WTC11 (cell line): ENCODE measurements at regions not wholly inside any gene's neighbourhood (a gene's known extent, or its start where the extent isn't known, plus 50 kb on each side); places are given as distances from the start of the nearest gene placed in this dataset.

ENCODE experiments used
- ATAC-seq: fragments of 200-7000 bp; cut with Tn5 transposase; 2 replicates; pipeline ENCODE4 v1.10.0; 2021; ENCODE audit warnings: mild to moderate bottlenecking, moderate library complexity
- CTCF ChIA-PET: fragments of 300-600 bp; sonication (Branson Sonifier 250); formaldehyde crosslinking; loops from one replicate; lab custom pipeline; 2021; ENCODE audit warnings: antibody characterized with exemption; lab: Charles Lee
- POLR2A ChIA-PET: fragments of 350-600 bp; sonication (Branson Sonifier 250); formaldehyde crosslinking; loops from one replicate; lab custom pipeline; 2021; ENCODE audit warnings: antibody characterized with exemption; lab: Charles Lee
- DNase-seq: peaks from one replicate; pipeline ENCODE4 v3.0.0; 2021; ENCODE audit warnings: low spot score
- H3K27ac Mint-ChIP-seq: 2 replicates; pipeline ENCODE4 v1.8.0; 2021; ENCODE audit warnings: mixed read lengths
- H3K27me3 Mint-ChIP-seq: 2 replicates; pipeline ENCODE4 v1.8.0; 2021; ENCODE audit warnings: low read depth, mild to moderate bottlenecking, moderate library complexity, mixed read lengths
- H3K36me3 Mint-ChIP-seq: 2 replicates; pipeline ENCODE4 v1.8.0; 2021; ENCODE audit warnings: mixed read lengths
- H3K4me1 Mint-ChIP-seq: 2 replicates; pipeline ENCODE4 v1.8.0; 2022; ENCODE audit warnings: mixed read lengths
- H3K4me3 Mint-ChIP-seq: 2 replicates; pipeline ENCODE4 v1.8.0; 2021; ENCODE audit warnings: mild to moderate bottlenecking, moderate library complexity, mixed read lengths
- H3K9me3 Mint-ChIP-seq: 2 replicates; pipeline ENCODE4 v1.8.0; 2021; ENCODE audit warnings: mixed read lengths
- AR ChIP-seq: fragments of 250-450 bp; sonication (Bioruptor Pico); IDR thresholded peaks from 2 replicates; pipeline ENCODE4 v1.9.0; 2021; ENCODE audit warnings: mild to moderate bottlenecking
- CBFB ChIP-seq: sonication (generic); formaldehyde crosslinking; IDR thresholded peaks from 2 replicates; pipeline ENCODE4 v1.8.1; 2022; ENCODE audit warnings: mild to moderate bottlenecking, low read depth, missing genetic modification reagents
- CDX4 ChIP-seq: fragments of 250-450 bp; sonication (Bioruptor Pico); IDR thresholded peaks from 2 replicates; pipeline ENCODE4 v1.9.0; 2021; ENCODE audit warnings: moderate library complexity, mild to moderate bottlenecking, inconsistent platforms, borderline replicate concordance
- CREB1 ChIP-seq: sonication (generic); formaldehyde crosslinking; IDR thresholded peaks from 2 replicates; pipeline ENCODE4 v1.8.0; 2023; ENCODE audit warnings: mild to moderate bottlenecking, missing genetic modification reagents
- CTCF ChIP-seq: fragments of 200-600 bp; IDR thresholded peaks from 2 replicates; pipeline ENCODE4 v1.8.0; 2022; ENCODE audit warnings: antibody characterized with exemption
- E2F5 ChIP-seq: sonication (generic); formaldehyde crosslinking; IDR thresholded peaks from 2 replicates; pipeline ENCODE4 v1.8.1; 2022; ENCODE audit warnings: mild to moderate bottlenecking, moderate library complexity, missing genetic modification reagents
- ELF4 ChIP-seq: sonication (generic); formaldehyde crosslinking; IDR thresholded peaks from 2 replicates; pipeline ENCODE4 v1.8.1; 2022; ENCODE audit warnings: low read depth, mild to moderate bottlenecking, moderate library complexity, missing genetic modification reagents
- ESRRA ChIP-seq: sonication (generic); formaldehyde crosslinking; IDR thresholded peaks from 2 replicates; pipeline ENCODE4 v1.8.1; 2022; ENCODE audit warnings: mild to moderate bottlenecking, missing genetic modification reagents, borderline replicate concordance
- FOXK1 ChIP-seq: sonication (generic); formaldehyde crosslinking; IDR thresholded peaks from 2 replicates; pipeline ENCODE4 v1.8.0; 2022; ENCODE audit warnings: mild to moderate bottlenecking, moderate library complexity, missing genetic modification reagents
- JAZF1 ChIP-seq: fragments of 250-450 bp; sonication (Bioruptor Pico); IDR thresholded peaks from 2 replicates; pipeline ENCODE4 v1.9.0; 2021; ENCODE audit warnings: moderate library complexity, mild to moderate bottlenecking, inconsistent platforms
- MXD4 ChIP-seq: fragments of 250-450 bp; sonication (Bioruptor Pico); IDR thresholded peaks from 2 replicates; pipeline ENCODE4 v1.8.0; 2021; ENCODE audit warnings: mild to moderate bottlenecking, moderate library complexity, borderline replicate concordance
- NFATC4 ChIP-seq: fragments of 250-450 bp; sonication (Bioruptor Pico); IDR thresholded peaks from 2 replicates; pipeline ENCODE4 v1.9.0; 2021; ENCODE audit warnings: mild to moderate bottlenecking
- NR1H2 ChIP-seq: sonication (generic); formaldehyde crosslinking; IDR thresholded peaks from 2 replicates; pipeline ENCODE4 v1.9.0; 2021; ENCODE audit warnings: mild to moderate bottlenecking, moderate library complexity, missing genetic modification reagents
- PRDM15 ChIP-seq: sonication (generic); formaldehyde crosslinking; IDR thresholded peaks from 2 replicates; pipeline ENCODE4 v1.8.0; 2022; ENCODE audit warnings: missing genetic modification reagents
- PREB ChIP-seq: sonication (generic); formaldehyde crosslinking; IDR thresholded peaks from 2 replicates; pipeline ENCODE4 v1.8.1; 2022; ENCODE audit warnings: mild to moderate bottlenecking, missing genetic modification reagents, moderate library complexity, borderline replicate concordance
- RELA ChIP-seq: sonication (generic); formaldehyde crosslinking; IDR thresholded peaks from 2 replicates; pipeline ENCODE4 v1.8.1; 2022; ENCODE audit warnings: missing genetic modification reagents, mild to moderate bottlenecking, borderline replicate concordance
- SP1 ChIP-seq: sonication (generic); formaldehyde crosslinking; conservative IDR thresholded peaks from 2 replicates; pipeline ENCODE4 v1.8.1; 2022; ENCODE audit warnings: missing genetic modification reagents
- USF2 ChIP-seq: sonication (generic); formaldehyde crosslinking; IDR thresholded peaks from 2 replicates; pipeline ENCODE4 v1.8.1; 2023; ENCODE audit warnings: mild to moderate bottlenecking, missing genetic modification reagents, moderate library complexity
- ZNF138 ChIP-seq: sonication (generic); formaldehyde crosslinking; conservative IDR thresholded peaks from 2 replicates; pipeline ENCODE4 v1.8.1; 2022; ENCODE audit warnings: mild to moderate bottlenecking, moderate library complexity, missing genetic modification reagents
- ZNF232 ChIP-seq: sonication (generic); formaldehyde crosslinking; IDR thresholded peaks from 2 replicates; pipeline ENCODE4 v1.8.0; 2022; ENCODE audit warnings: mild to moderate bottlenecking, missing genetic modification reagents
- ZNF263 ChIP-seq: sonication (generic); formaldehyde crosslinking; IDR thresholded peaks from 2 replicates; pipeline ENCODE4 v1.8.1; 2022; ENCODE audit warnings: low read depth, mild to moderate bottlenecking, moderate library complexity, missing genetic modification reagents
- ZNF396 ChIP-seq: fragments of 250-450 bp; sonication (Bioruptor Pico); IDR thresholded peaks from 2 replicates; pipeline ENCODE4 v1.8.0; 2021; ENCODE audit warnings: mild to moderate bottlenecking, moderate library complexity, borderline replicate concordance
- ZNF416 ChIP-seq: fragments of 250-450 bp; sonication (Bioruptor Pico); IDR thresholded peaks from 2 replicates; pipeline ENCODE4 v1.9.0; 2021; ENCODE audit warnings: mild to moderate bottlenecking, inconsistent platforms
- ZSCAN18 ChIP-seq: fragments of 250-450 bp; sonication (Bioruptor Pico); IDR thresholded peaks from 2 replicates; pipeline ENCODE4 v2.1.2; 2022; ENCODE audit warnings: mild to moderate bottlenecking, moderate library complexity

GRCh38 chr12:4833053-4833452 is 76.7 kb upstream of the KCNA1 start (continued):
- TF ChIP-seq PRDM15 (no peak), FOXK1 (CRISPR knock-in tag) (no peak), ZNF232 (CRISPR knock-in tag) (no peak), NR1H2 (CRISPR knock-in tag) (no peak), SP1 (CRISPR knock-in tag) (no peak)

- H3K36me3 Mint-ChIP-seq = peaks cover 9% of the 10 kb centered on the region; the same call in 1 of the 2 replicates
- ChIA-PET POLR2A (no interaction called here), CTCF (interaction anchor here (1.1 kb wide), 2 partner anchors 16 to 22 kb away, joined by 3 to 4 read pairs; no protein-coding TSS in a partner anchor)
- TF ChIP-seq USF2 (no peak), MXD4 (no peak), ZSCAN18 (no peak), CBFB (CRISPR knock-in tag) (no peak), AR (CRISPR knock-in tag) (no peak), CREB1 (CRISPR knock-in tag) (no peak), ZNF232 (CRISPR knock-in tag) (no peak), RELA (CRISPR knock-in tag) (no peak), PREB (CRISPR knock-in tag) (no peak), ZNF416 (no peak), CDX4 (CRISPR knock-in tag) (no peak), ESRRA (CRISPR knock-in tag) (no peak), ELF4 (CRISPR knock-in tag) (no peak), NFATC4 (CRISPR knock-in tag) (no peak), JAZF1 (CRISPR knock-in tag) (no peak), ZNF138 (CRISPR knock-in tag) (no peak), ZNF263 (CRISPR knock-in tag) (no peak), ZNF396 (CRISPR knock-in tag) (no peak), E2F5 (CRISPR knock-in tag) (no peak), CTCF (no peak)
- DNase-seq = no peak
- H3K9me3 Mint-ChIP-seq = peaks cover 11% of the 10 kb centered on the region
- no peak overlapping the region for H3K27ac Mint-ChIP-seq
- no peak overlapping the region for H3K4me3 Mint-ChIP-seq
- H3K27me3 Mint-ChIP-seq = no peaks in the 10 kb centered on the region
- peaks cover 11% of the 10 kb centered on the region; the same call in 1 of the 2 replicates for H3K4me1 Mint-ChIP-seq
- ATAC-seq = no peak
Measured at GRCh38 chr12:4833524-4833923, 76.2 kb upstream of the KCNA1 start.
